NOMO-1 treated with dmso at 0.1 percent for 144 hours (cell line): ENCODE measurements at regions not wholly inside any gene's neighbourhood (a gene's known extent, or its start where the extent isn't known, plus 50 kb on each side); places are given as distances from the start of the nearest gene placed in this dataset.
"Not testable (repeated sequence)": the region's sequence is repeated elsewhere in the genome, so short reads cannot be mapped to it uniquely, and the experiment has no call there.

Experiments
- DNase-seq: peaks from one replicate; lab custom pipeline; 2025; ENCODE audit not compliant: unreplicated experiment; lab: John Stamatoyannopoulos, UW

GRCh38 chr6:56807326-56807988, 147.4 kb upstream of the BEND6 start:
- no peak for DNase-seq

- DNase-seq = no peak
Observed at GRCh38 chr6:56806368-56806767, 148.5 kb upstream of the BEND6 start.

DNA sequence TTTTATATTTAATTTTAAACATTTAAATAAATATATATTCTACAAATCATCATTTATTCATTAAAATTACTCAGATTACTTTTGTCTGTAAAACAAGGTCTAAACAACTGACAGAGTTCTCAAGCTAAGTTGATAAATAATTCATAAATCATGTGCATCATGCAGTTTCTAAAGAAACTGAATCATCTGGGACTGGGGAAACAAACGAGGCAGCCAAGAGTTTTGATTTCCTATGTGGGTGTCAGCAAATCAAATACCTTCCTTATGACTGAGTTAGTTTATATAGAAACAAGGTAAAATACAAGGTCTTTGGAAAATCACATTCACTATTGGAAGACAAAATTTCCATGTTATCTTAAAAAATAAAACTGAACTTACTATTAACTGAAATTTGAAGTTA, 149.9 kb upstream of the BEND6 start:
- DNase-seq = no peak

- DNase-seq = no peak
Observed at GRCh38 chr6:56803594-56803993, 151.3 kb upstream of the BEND6 start.

DNA sequence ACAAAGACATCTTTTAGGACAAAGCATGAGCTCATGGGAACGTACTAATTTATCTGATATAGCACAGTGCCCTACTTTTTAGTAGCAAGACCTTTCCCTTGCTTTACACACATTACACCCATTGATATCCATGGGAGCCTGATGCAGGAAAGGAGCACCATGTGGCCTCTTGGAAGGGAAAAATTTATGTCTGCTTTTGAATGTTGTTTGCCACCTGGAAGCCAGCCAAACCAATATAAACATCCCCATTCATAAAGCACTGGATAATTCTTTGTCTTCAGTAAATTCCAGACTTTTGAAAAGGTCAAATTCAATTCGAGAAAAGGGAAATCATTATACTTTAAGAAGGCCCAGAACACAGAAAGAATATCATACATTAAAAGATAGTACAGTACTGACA, 152.3 kb upstream of the BEND6 start:
- no peak for DNase-seq

DNA sequence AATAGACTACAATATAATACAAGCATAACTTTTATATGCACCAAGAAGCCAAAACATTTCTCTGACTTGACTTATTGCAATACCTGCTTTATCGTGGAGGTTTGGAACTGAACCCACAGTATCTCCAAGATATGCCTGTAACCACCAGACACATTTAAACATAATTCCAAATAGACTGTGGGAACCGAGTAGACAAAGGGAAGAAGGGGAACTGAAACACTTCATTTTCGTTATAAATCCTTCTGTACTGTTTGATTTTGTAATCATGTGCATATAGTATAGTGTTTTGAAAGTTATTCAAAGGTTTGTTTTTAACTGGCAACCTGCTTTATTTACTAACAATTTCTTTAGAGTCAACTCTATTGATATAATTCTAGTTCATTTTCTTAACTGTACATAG, 154.9 kb upstream of the BEND6 start:
- peak; percentile 11 for DNase-seq

GRCh38 chr6:56798163-56798562, 155.5 kb upstream of the DST start:
- DNase-seq = no peak

GRCh38 chr6:56796196-56796532, 153.5 kb upstream of the DST start:
- DNase-seq = no peak

DNA sequence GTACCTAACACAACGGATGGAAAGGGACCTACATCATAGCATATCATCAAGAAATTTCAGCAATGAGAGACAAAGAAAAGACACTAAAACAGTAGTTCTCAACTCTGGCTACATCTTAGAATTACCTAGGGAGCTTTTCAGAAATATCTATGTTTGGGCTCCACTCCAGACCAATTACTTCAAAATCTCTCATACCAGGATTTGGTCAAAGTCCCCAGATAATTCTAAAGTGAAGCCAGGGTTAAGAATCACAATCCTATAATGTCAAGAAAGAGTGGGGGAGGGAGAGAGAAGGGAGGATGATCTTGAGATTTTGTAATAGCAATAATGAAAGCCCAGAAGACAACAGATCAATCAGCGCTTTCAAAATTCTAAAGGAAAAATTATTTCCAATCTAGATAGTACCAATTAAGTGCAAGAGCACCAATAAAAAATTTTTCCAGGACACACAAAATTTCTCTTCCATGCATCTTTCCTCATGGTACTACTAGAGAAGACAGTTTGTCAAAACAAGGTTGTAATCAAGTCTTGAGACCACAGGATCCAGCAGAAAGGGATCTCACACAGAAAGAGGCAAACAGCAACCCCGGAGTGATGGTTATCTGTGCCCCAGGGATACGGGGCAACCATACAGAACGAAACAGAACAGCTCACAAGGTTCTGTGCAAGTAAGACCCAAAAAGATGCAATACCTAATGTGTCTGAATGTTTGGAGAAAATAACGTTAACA, 152.9 kb upstream of the DST start:
- DNase-seq = no peak

DNA sequence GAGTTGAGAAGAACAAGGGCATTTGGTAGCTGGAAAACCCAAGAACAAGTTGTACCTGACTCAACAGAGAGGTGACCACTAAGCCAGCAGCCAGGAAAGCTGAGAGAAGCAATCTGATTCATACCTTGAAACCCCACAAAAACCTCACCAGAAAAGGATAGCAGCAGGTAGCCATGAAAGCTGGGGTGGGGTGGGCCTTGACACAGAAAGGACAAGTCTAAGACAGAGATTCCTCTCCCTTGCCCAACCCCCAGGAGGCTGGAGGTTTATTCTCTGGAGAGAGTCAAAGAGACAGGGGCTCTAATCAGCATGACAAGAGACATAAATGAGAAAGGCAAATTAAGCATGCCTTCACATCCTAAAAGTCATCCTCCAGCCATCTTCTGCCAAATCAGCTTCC, 151.7 kb upstream of the DST start:
- no peak for DNase-seq

DNA sequence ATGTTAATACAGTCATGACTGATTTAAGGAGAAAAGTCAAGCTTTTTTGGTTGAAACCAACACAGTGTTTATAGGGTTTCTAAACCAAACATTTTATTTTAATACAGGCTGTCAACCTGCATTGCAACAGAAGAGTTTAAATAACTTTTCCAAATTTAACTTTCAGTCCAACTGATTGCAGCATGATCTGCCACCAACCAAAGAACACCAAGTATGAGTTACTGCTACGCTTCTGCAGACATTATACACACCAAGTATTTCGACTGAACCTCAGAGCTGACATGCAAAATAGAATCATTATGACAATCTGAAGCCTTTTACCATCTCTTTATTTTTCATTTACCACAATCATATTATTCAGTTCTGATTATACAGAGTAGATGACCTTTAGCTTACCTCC, 151.2 kb upstream of the DST start:
- no peak for DNase-seq

GRCh38 chr6:56790414-56790813, 147.7 kb upstream of the DST start:
- no peak for DNase-seq

GRCh38 chr6:56789879-56790278, 147.2 kb upstream of the DST start:
- no peak for DNase-seq

- DNase-seq = no peak
Observed at GRCh38 chr6:56789342-56789741, 146.7 kb upstream of the DST start.

DNA sequence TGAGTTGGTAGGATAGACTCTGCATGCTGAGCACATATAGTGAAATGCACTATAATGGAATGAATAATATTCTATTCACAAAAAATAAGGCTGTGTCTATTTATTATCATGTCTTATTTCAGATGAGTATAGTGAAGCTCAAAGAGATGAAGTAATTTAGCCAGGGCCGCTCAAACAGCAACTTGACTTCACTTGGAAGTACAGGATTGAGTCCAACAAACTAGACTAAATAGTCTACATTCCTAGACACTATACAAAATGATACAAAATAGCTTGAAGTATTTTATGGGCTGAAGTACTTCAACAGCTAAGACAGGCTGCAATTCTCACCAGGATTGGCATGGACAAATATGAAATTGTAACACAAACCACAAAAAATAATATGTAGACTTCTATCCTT, 144.5 kb upstream of the DST start:
- no peak for DNase-seq

- no peak for DNase-seq
Observed at GRCh38 chr6:56786256-56786655, 143.6 kb upstream of the DST start.

DNA sequence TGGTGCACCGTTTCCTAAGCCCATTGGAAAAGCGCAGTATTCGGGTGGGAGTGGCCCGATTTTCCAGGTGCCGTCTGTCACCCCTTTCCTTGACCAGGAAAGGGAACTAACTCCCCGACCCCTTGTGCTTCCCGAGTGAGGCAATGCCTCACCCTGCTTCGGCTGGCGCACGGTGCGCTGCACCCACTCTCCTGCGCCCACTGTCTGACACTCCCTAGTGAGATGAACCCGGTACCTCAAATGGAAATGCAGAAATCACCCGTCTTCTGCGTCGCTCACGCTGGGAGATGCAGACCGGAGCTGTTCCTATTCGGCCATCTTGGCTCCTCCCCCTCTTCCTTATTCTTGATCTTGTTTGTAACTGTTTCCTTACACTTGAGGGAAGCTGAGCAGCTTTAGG, 142.8 kb upstream of the DST start:
- not testable (repeated sequence) for DNase-seq

DNA sequence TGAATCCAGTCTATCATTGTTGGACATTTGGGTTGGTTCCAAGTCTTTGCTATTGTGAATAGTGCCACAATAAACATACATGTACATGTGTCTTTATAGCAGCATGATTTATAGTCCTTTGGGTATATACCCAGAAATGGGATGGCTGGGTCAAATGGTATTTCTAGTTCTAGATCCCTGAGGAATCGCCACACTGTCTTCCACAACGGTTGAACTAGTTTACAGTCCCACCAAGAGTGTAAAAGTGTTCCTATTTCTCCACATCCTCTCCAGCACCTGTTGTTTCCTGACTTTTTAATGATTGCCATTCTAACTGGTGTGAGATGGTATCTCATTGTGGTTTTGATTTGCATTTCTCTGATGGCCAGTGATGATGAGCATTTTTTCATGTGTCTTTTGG, 137.4 kb upstream of the DST start:
- not testable (repeated sequence) for DNase-seq

DNA sequence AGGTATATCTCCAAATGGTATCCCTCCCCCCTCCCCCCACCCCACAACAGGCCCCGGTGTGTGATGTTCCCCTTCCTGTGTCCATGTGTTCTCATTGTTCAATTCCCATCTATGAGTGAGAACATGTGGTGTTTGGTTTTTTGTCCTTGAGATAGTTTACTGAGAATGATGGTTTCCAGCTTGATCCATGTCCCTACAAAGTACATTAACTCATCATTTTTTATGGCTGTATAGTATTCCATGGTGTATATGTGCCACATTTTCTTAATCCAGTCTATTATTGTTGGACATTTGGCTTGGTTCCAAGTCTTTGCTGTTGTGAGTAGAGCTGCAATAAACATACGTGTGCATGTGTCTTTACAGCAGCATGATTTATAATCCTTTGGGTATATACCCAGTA, 135.8 kb upstream of the DST start:
- DNase-seq = not testable (repeated sequence)

DNA sequence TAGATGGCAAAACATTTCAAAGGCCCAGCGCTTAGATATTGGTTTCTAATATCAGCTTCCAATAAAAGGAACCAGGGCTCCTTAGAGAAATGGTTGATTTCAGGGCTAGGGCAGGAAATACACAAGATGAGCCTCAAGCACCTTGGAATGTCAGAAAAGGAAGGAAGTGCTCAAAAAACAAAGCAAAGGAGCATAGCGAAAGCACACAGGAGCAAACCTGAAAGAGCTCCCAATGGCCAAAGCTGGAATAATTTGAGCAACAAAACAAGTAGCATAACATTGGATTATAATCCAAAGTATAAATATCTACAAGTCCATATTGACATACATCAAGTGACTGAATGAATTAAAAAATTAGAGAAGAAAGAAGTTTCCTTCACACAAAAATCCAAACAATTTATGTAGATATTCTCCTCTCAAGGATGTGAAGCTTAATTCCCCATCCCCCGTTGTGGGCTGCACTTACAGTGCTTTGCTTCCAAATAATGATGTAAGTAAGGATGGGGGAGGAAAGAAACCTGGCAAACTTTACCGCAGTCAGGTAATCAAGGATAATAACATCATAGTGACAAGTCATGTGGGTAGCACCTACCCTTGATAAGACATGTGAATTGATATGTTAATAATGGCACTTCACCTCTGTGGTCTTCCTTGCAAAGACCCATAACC, 132.9 kb upstream of the DST start:
- no peak for DNase-seq

GRCh38 chr6:56772737-56773184, 130.1 kb upstream of the DST start:
- no peak for DNase-seq

DNA sequence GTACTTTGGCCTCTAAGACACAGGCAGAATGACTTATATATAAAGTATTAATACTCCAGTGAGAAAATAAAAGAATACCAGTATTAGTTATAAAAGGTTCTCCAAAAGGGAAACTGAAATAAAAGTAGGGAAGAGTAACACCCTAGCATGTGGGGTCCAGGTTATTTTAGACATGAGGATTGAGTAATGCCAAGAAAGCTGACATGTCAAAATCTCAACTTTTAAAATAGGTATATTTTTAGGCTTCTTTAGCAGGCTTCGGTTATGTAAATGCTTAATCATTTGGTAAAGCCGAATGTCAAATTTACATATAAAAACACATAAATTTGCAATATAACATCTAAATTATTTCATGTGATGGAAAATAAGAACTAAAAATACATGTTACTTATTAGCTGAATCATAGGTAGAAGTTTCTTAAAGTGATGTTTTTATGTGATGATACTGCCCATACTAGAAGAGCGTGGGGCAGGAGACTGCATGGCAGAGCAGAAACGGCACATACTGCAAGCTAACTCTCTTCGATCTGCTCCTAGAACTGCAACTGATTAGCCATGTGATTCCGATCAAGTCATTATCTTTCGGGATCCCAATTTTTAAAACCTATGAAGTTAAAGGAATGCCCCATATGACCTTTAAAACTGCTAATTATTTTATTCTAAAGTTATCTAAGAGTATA, 129.4 kb upstream of the DST start:
- no peak for DNase-seq
